ENCODE measurements at regions not wholly inside any gene's neighbourhood (a gene's known extent, or its start where the extent isn't known, plus 50 kb on each side); places are given as distances from the start of the nearest gene placed in this dataset.
"Not testable (repeated sequence)": the region's sequence is repeated elsewhere in the genome, so short reads cannot be mapped to it uniquely, and the experiment has no call there.

- not testable (repeated sequence) for FAIRE-seq; DNase-seq (ENCODE audit: low spot score in 2 of 2)
Measured at GRCh38 chr20:6693808-6694198, 73.7 kb upstream of the BMP2 start.

GRCh38 chr20:6693178-6693807 is 74.2 kb upstream of the BMP2 start:
- FAIRE-seq (no peak), DNase-seq (ENCODE audit: low spot score in 2 of 2) (no peak)

- FAIRE-seq (no peak), DNase-seq (ENCODE audit: low spot score in 2 of 2) (peak in 1 of 2 donors; percentile 13)
Measured at GRCh38 chr20:6692566-6693173, 74.8 kb upstream of the BMP2 start.

GRCh38 chr20:6691516-6691915 is 76.0 kb upstream of the BMP2 start:
- FAIRE-seq, result no peak
- no peak for DNase-seq (ENCODE audit: low spot score in 2 of 2)

- DNase-seq (ENCODE audit: low spot score in 2 of 2) (no peak), FAIRE-seq (no peak)
Measured at GRCh38 chr20:6689339-6689973, 78.0 kb upstream of the BMP2 start.

GRCh38 chr20:6686171-6686570 is 81.3 kb upstream of the BMP2 start:
- DNase-seq (ENCODE audit: low spot score in 2 of 2) (no peak), FAIRE-seq (no peak)

GRCh38 chr20:6685626-6686025 is 81.9 kb upstream of the BMP2 start:
- FAIRE-seq, result no peak

GRCh38 chr20:6685181-6685582 is 82.3 kb upstream of the BMP2 start:
- DNase-seq (ENCODE audit: low spot score in 2 of 2) (no peak), FAIRE-seq (no peak)

More at GRCh38 chr20:6685626-6686025, 81.9 kb upstream of the BMP2 start:
- no peak for DNase-seq (ENCODE audit: low spot score in 2 of 2)

GRCh38 chr20:6683021-6683977 is 84.2 kb upstream of the BMP2 start:
- FAIRE-seq (no peak), DNase-seq (ENCODE audit: low spot score in 2 of 2) (no peak)

- FAIRE-seq (no peak), DNase-seq (ENCODE audit: low spot score in 2 of 2) (no peak)
Measured at GRCh38 chr20:6680854-6681253, 86.6 kb upstream of the BMP2 start.

GRCh38 chr20:6680441-6680840 is 87.0 kb upstream of the BMP2 start:
- FAIRE-seq, result no peak
- DNase-seq (ENCODE audit: low spot score in 2 of 2), result no peak

- DNase-seq (ENCODE audit: low spot score in 2 of 2) (no peak), FAIRE-seq (no peak)
Measured at GRCh38 chr20:6679086-6679485, 88.4 kb upstream of the BMP2 start.

- FAIRE-seq (no peak), DNase-seq (ENCODE audit: low spot score in 2 of 2) (no peak)
Measured at GRCh38 chr20:6678101-6678500, 89.4 kb upstream of the BMP2 start.

GRCh38 chr20:6674831-6675230 is 92.7 kb upstream of the BMP2 start:
- FAIRE-seq (no peak), DNase-seq (ENCODE audit: low spot score in 2 of 2) (no peak)

GRCh38 chr20:6673071-6673470 is 94.4 kb upstream of the BMP2 start:
- DNase-seq (ENCODE audit: low spot score in 2 of 2) (no peak), FAIRE-seq (no peak)

GRCh38 chr20:6671829-6672228 is 95.7 kb upstream of the BMP2 start:
- no peak for DNase-seq (ENCODE audit: low spot score in 2 of 2)
- FAIRE-seq, result no peak

- FAIRE-seq, result no peak
- DNase-seq (ENCODE audit: low spot score in 2 of 2), result no peak
Measured at GRCh38 chr20:6668546-6668945, 98.9 kb upstream of the BMP2 start.

- FAIRE-seq, result no peak
Measured at GRCh38 chr20:6665621-6666355, 101.7 kb upstream of the BMP2 start.

GRCh38 chr20:6665161-6665560 is 102.3 kb upstream of the BMP2 start:
- FAIRE-seq, result no peak
- DNase-seq (ENCODE audit: low spot score in 2 of 2), result no peak

More at GRCh38 chr20:6665621-6666355, 101.7 kb upstream of the BMP2 start:
- no peak for DNase-seq (ENCODE audit: low spot score in 2 of 2)

GRCh38 chr20:6664574-6664973 is 102.9 kb upstream of the BMP2 start:
- FAIRE-seq (no peak), DNase-seq (ENCODE audit: low spot score in 2 of 2) (no peak)
